ENCODE measurements at regions not wholly inside any gene's neighbourhood (a gene's known extent, or its start where the extent isn't known, plus 50 kb on each side); places are given as distances from the start of the nearest gene placed in this dataset.

DNA sequence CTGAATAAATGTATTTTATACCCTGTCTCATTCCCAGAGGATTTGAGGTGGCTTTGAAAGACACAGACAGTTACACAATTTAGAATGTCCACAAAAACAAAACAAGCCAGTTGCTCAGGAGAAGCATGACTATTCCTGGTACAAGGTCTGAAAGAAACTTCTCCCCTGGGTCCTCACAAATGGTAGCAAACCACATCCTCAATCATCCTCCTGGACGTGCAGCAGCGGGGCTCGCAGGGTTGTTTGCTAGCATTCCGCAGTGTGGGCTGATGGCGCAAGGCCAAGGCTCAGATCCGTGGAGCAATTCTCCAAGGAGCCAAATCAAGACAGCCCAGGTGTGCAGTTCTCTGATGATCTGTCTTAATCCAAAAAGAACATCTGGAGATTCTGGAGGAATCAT lies 210.3 kb downstream of the ACTL7B start:
- DNase-seq (ENCODE audit: low spot score) = no peak

DNA sequence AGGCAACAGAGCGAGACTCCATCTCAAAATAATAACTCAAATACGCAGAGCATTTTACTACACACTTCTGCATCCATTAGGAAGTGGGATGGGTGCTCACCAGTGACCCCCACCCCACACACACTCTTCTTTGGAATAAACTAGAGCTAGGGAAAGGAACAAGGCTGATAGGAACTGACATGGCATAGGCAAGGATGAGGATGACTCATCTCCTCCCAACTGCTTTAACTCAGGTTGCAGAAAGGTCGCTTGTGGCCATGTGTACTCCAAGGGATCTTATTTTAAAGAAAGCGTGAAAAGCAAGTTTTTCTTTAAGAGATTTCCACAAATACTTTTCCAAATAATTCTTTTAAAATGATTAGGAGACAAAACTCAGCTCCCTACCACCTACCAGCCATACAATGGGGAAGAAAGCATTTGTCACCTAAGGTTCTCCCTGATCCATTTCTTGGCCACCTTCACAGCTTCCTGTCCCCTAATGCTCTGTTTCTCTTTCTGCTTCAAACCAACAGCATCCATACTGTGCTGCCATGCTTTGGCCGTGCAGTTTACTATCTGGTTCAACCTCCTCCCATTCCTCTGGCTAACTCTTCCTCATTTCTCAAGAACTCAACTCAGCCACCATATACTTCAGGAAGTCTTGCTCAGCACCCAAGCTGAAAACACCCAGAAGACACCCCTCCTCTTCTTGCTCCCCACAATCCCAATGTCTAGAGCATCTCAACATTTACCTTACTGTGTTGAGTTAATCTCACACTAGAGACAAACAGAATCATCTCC lies 211.9 kb downstream of the ACTL7B start:
- DNase-seq (ENCODE audit: low spot score) = no peak

DNA sequence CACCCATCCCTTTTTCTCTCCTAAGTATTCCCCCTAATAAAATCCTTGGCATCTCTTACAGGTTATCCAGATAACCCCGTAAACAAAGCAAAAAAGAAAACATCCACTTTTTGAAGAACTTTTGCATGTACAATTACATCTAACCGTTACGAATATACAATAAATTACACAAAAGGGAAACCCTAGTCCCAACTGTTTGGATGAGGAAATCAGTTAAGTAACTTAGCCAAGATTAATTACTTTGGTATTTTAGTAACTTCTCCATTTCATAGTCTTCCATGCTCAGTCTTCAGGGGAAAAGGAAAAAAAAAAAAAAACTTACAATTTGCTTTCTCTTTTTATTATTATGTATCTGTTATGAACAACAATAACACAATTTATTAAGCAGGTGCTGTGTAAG lies 212.9 kb downstream of the ACTL7B start:
- no peak for DNase-seq (ENCODE audit: low spot score)

DNA sequence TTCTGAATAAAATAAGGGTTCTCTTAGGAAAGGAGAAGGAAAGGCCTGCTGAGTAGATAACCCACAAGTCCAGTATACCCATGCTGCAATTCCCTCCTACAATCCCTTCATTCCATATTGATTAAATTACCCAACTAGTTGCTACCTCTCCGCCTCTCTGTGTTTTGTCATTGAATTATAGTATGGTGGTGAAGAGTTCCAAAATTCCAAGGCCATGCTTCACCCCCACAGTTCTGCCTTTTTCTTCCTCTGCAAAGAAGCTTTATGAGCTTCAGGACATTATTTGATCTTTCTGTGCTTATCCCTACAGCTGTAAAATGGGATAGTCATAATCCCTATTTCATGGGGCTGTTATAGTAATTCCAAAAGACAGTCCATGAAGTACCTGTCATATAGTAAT lies 215.6 kb downstream of the ACTL7B start:
- no peak for DNase-seq (ENCODE audit: low spot score)

DNA sequence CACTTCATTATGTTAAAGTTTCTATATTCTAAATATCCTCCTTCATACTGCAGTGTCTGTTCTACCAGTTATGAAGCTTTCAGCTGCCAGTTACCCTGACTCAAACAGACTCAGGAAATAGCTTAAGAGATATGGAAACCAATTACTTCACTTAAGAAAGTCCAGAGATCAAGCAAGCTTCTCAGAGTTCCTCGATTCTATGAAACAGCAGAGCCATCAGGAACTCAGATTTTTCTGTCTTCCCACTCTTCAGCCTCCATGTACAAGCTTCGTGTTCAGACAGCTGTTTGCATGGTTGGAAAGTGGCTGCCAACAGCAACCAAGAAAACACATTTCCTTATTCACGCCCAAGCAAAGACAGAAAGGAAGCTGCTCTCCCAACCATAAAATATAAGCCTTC lies 216.1 kb downstream of the ACTL7B start:
- no peak for DNase-seq (ENCODE audit: low spot score)

DNA sequence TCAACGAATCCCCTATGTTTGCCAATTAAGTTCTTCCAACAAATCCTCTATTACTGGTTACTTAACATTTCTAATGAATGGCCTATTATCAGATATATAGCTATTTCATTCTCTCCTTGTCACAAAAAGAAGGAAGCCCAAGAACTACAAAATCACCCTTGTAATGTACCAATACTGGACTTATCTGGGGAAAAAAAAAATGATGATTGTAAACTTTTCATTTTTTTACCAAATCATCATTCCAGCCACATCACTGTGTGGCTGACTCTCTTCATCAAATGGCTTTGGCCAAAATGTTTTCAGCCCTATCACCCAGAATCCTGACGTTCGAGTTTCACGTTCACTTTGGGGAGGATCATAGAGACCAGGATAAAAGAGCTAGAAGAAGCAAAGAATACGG lies 216.7 kb downstream of the ACTL7B start:
- DNase-seq (ENCODE audit: low spot score) = no peak

DNA sequence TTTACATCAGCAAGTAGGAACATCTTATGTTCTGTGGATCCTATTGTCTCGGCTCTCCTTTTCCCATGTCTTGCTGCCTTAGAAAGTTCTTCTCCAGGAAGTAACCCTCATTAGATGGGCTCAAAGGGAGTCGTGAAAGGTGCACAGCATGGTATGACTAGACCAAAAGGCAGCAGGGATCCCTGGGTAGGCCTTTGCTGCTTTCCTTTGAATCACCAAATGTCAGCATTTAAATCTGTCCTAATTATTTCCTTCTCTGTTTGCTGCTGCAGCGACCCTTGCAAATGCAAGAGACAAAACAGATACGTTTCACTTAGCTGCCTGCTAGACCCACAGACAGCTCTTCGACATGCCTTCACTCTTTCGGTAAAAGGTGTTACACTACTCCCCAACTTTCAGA lies 218.4 kb downstream of the ACTL7B start:
- no peak for DNase-seq (ENCODE audit: low spot score)

DNA sequence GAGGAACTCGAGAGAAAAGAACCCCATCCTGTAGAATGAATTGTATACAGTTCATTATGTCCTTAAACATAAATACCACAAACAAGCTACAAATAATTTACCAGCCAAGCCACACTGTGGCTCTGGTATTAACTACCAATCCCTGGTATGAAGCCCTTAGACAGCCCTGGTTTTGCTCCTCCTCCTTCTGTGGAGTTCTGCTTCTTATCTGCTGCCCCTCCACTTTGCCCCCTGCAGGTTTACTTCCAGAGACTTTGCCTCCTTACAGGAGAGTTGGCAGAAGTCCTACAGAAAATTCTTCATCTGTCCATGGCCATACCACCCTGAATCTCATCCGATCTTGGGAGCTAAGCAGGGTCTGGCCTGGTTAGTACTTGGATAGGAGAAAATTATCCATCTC lies 219.8 kb downstream of the ACTL7B start:
- DNase-seq (ENCODE audit: low spot score) = peak; percentile 52

DNA sequence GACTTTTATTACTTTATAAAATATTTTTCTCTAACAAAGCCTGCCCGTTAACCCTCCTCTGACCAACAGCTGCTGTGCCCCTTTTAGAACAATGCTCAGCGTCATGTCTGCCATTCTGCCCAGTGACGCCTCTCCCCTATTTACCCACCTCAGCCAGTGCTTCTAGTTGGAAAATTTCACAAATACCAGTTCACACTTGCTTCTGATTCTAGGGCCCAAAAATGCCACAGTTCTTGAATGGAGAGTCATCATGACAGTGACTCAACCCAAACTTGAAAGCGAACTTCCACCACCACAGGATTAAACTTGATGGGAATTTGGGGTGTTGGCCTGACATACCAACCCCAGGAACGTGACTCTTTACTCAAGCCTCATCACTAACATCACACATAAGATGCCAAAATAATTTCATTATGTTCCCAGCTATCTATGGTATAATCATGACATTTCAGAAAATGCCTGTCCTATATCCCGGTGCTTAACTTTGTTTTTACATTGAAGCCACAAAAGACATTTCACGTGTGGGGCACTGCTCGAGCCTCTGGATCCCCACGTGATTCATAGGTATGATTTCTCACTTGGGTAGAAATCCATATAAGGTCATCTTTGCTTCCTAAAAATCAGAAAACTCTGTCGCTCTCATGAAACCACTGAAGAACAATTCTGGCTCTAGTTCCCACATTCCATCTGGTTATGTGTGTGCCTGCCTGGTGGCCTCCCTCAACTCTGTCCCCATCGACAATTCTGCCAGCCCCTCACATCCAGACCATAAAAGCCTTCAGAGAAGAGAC lies 220.9 kb downstream of the ACTL7B start:
- DNase-seq (ENCODE audit: low spot score) = peak; percentile 37

DNA sequence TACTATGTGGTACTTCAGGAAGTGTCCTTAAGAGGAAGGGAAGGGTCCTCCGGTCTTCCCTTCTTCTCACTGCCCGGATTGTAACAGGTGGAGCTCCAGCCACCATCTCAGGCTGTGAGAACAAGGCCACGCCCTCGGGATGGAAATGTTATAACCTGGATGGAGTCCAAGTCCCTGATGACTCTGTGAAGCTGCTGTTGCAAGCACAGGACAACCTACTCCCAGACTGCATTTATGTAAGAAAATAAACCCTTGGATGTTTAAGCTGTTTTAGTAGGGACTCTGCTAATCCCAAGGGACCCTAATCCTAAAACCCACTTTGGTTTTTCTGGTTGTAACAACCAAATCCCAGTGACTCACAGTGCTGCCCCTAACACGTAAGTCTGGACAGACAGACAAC lies 221.6 kb downstream of the ACTL7B start:
- peak; percentile 83 for DNase-seq (ENCODE audit: low spot score)

DNA sequence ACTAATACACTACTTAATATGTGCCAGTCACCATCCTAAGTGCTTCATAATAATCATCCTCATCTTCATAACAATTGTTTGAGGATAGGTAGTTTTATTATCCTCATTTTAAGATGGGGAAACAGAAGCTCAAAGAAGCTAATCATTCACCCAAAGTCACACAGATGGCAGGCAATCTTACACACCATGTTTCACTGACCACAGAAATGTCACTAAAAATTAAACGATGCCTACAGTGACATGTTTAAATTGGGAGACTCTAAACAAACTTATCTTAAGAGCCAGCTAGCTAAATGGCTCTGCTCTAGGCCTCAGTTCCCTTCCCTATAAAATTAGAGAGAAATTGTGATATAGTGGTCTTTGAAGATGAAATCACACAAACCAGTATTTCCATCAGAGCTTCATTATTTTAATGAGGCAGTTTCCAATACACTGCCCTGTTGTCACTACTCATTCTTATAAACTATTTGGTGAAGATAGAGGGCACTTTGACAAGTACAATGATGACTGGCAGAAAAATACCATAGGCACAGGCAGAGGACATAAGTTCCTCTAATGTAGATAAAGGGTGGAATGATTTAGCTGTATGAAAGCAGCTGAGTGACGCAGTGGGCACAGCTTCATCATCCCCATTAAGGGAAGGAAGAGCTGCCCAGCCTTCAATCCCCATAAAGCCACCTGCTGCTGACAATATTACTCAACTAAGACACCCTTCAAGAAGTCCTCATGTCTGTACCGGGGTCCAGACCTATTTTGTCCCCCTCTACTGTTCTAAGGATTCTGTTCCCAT lies 224.1 kb downstream of the ACTL7B start:
- no peak for DNase-seq (ENCODE audit: low spot score)

DNA sequence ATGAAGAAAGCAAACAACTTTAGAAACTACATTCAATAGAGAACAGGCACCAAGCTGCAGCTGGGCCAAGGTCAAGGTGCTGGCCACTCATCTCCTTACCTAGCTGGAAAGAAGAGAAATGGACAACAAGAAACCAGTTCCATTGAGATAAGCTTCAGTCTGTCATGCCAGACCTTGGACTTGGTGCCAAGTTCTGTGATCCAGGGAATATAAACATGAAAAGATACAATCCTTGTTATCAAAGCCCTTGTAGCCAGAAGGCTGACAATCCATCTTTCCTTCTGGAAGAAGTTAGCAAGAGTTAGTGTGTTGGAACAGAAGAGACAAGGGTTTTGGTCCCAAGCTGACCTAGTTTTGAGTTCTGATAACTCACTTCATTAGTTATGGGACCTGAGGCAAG lies 227.5 kb downstream of the ACTL7B start:
- no peak for DNase-seq (ENCODE audit: low spot score)

DNA sequence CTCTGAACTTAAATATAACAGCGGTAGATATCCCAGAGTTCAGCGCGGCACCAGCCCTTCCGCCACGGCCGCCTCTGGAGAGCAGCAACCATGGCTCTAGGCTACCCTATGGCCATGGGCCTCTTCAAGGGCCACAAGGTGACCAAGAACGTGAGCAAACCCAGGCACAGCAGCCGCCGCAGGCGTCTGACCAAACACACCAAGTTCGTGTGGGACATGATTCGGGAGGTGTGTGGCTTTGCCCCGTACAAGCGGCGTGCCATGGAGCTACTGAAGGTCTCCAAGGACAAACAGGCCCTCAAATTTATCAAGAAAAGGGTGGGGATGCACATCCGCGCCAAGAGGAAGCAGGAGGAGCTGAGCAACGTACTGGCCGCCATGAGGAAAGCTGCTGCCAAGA lies 229.0 kb downstream of the ACTL7B start:
- no peak for DNase-seq (ENCODE audit: low spot score)

DNA sequence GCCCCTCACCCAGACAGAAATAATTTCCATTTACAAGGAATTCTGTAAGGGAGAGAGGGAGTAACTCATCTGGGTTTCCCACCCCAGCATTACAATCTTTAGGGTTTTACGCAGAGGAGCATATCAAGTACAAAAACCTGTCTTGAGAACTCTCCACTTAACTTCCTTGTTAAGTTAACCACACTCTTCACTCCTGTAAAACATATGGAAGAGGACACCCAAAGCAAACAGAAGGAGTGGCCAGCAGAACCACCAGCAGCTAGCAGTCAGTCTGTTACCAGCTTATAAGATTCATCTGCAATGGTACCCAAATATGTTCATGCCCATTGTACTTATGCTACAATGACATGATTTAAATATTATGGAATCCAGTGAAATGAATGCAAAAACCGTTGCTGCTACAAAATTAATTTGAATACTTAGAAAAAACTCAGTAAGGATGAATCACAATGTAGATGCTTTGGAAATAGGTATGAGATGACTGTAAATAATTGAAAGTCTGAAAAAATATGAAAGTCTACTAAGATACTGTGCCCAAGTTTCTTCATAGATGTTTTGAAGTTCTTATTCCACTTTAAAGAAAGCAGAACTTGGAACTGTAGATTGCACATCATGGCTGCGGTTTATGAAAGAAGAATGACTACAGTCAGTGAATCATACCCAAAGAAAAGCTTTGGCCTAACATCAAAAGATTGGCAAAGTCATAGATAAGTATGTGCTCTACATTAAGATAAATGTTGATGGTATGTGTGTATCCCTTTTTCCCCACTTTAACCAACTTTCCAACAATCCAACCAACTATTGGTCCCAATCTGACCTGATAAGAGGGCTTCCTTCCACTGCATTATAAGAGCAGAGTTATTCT lies 233.6 kb downstream of the ACTL7B start:
- DNase-seq (ENCODE audit: low spot score) = no peak

DNA sequence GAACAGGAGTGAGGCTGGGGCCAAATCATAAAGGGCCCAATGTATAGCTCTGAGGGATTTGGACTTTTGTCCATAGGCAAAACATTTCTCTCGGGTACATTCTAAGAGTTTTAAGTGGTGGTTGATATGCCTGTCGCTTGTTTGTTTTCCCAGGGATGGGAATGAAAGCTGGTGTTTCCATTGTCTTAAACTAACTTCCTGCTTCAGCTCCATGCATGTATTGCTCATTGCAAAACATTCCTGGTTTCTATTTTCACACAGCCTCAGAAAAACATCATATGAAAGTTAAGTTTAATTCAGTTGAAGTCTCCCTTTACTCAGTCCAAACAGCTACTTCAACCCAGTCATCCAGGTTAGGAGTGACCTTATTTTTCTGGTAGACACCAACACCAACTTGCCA lies 235.0 kb downstream of the ACTL7B start:
- DNase-seq (ENCODE audit: low spot score) = no peak

DNA sequence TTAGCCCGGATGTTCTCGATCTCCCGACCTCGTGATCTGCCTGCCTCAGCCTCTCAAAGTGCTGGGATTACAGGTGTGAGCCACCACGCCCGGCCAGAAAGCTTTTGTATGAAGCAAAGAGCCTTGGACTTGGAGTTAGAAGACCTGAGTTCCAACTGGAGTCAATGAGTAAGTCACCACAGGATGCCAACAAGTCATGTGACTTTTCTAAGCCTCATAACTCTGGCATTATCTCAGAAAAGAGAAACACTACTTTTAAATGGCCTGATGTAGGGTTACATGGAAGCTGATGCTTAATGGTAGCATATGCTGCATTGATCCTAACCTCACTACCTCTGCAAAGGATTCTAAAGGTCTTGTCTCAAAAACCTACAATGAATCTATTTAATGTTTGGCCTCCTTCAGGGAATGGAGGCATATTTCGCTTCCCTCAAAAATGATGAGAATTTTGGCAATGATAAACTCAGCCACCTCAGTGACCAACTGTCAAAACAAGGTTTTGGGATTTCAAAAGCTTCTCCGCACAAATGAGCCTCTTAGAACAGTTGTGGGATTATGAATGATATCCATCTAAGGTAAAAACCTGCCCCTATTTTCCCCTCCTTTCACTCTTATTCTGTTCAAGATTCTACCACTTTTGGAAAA lies 236.8 kb downstream of the ACTL7B start:
- no peak for DNase-seq (ENCODE audit: low spot score)

DNA sequence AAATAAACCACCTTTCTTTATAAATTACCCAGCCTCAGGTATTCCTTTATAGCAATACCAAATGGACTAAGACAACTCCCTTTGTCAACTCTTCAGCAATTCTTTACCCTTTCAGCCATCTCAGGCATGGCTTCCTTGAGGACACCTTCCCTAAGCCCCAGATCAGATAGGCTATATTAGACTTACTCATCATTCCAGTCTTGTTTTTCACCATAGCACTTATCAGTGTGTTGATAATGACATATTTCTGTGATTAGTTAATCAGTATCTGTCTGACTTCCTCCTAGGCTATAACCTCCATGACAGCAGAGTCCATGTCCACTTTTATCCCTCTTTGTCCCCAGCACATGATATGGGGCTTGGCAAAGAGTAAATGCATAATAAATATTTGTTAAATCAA lies 238.1 kb downstream of the ACTL7B start:
- no peak for DNase-seq (ENCODE audit: low spot score)

DNA sequence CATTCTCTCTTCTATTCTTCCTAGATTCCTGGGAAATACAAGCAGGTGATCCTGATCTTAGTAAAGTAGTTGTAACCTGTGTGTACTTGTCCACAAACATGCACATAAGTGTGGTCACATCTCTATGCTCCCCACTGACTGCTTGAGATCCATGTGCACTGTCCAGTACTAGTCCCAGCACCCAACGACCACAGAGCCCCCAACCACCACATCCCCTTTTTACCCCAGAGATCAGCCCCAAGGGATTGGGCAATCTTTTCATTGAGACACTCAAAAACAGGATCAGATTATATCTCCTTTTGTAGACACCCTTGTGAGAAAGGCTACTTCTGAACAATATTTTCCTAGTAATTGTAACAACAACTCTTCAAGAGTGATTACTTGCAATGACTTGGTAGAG lies 240.6 kb downstream of the ACTL7B start:
- no peak for DNase-seq (ENCODE audit: low spot score)

DNA sequence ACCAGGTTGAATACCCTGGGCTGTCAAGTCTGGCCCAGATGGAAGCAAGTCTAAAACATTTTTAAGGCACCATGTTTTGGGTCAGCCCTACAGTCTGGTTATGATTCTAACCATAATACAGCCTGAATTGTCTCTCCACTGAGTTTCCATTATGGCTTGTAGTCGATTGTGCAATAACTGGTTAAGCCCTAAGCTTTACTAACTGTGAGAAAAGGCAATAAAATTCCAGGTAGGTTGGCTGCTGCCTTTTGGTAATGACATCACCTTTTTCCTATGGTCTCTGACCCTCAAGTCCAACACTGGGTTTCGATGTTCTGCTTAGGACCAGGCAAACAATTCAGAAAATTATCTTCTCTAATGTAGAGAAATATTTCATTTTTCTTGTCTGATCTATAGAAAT lies 243.3 kb downstream of the ACTL7B start:
- peak; percentile 21 for DNase-seq (ENCODE audit: low spot score)

DNA sequence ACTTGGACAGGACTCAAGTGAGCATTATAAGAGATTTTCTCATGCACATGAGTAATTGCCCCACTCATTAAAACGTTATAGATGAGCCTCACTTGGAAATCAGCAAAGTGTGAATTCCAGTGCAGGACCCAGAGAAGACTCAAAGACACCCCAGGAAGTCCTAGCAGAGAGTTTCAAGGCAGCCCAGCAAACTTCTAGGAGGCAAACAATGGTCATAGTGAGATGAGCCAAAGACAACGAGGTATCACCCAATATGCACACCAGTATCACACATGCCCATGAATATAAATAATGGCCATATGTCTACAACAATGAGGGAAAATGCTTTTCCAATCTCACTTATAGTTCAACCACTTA lies 245.9 kb downstream of the ACTL7B start:
- no peak for DNase-seq (ENCODE audit: low spot score)

DNA sequence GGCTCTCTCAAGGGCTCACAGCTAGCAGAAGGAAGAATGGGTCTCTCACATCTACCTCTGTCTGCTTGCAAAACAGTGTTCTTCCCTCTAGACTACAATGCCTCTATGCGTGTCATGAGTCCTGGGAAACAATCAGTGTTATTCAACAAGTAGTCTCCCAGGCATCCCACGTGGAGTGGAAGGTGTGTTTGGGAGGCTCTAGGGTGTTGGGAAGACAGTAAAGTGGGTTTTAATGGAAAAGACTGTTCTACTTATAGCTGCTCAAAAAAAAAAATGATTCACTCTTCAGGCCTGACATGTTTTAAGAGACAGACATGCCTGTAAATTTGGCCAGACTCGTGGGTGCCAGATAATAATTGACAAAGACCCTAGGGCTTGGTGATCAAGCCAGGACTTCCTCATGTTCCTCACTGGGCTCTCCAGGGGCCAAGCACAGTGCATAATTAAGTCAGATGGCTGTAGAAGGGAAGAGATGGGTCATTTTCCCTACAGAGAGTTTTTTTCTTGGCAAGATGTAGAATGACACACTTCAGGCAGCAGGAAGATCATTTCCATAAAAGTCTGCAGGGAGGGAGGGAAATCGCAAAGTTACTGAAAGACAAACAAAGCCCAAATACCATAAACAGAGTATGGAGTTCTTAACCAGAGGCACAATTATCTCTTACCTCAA lies 246.4 kb downstream of the ACTL7B start:
- DNase-seq (ENCODE audit: low spot score) = peak; percentile 25
